MM.1S (cell line): ENCODE measurements at regions not wholly inside any gene's neighbourhood (a gene's known extent, or its start where the extent isn't known, plus 50 kb on each side); places are given as distances from the start of the nearest gene placed in this dataset.

Experiments used
- DNase-seq: peaks from one replicate; pipeline ENCODE4 v3.0.0-alpha.2; 2015
- H2AFZ ChIP-seq: fragments of 300-600 bp; sonication (generic); 2 replicates; pipeline ENCODE4 v1.6.0; 2016; ENCODE audit warnings: antibody characterized with exemption, low read length
- H3F3A ChIP-seq: fragments of 300-600 bp; sonication (generic); 2 replicates; pipeline ENCODE4 v1.6.1; 2016; ENCODE audit warnings: mild to moderate bottlenecking, antibody characterized with exemption, low read length, moderate library complexity, mixed read lengths; ENCODE audit not compliant: insufficient read depth
- H3K27ac ChIP-seq: fragments of 300-600 bp; sonication (generic); 2 replicates; pipeline ENCODE4 v1.5.1; 2016; ENCODE audit warnings: mild to moderate bottlenecking, low read length
- H3K27me3 ChIP-seq: fragments of 300-600 bp; sonication (generic); replicated peaks from 2 replicates; pipeline ENCODE4 v1.6.0; 2016; ENCODE audit warnings: low read length; ENCODE audit not compliant: insufficient read depth
- H3K36me3 ChIP-seq: fragments of 300-600 bp; sonication (generic); replicated peaks from 2 replicates; pipeline ENCODE4 v1.6.1; 2016; ENCODE audit warnings: mild to moderate bottlenecking, low read length, mixed read lengths; ENCODE audit not compliant: insufficient read depth
- H3K4me1 ChIP-seq: fragments of 300-600 bp; sonication (generic); 2 replicates; pipeline ENCODE4 v1.6.1; 2016; ENCODE audit warnings: low read length, mixed read lengths
- H3K4me2 ChIP-seq: fragments of 300-600 bp; sonication (generic); 2 replicates; pipeline ENCODE4 v1.6.0; 2016; ENCODE audit warnings: low read depth, low read length
- H3K4me3 ChIP-seq: fragments of 300-600 bp; sonication (generic); 2 replicates; pipeline ENCODE4 v1.5.1; 2016; ENCODE audit warnings: low read length, mixed read lengths
- H3K79me2 ChIP-seq: fragments of 300-600 bp; sonication (generic); 2 replicates; pipeline ENCODE4 v1.6.1; 2016; ENCODE audit warnings: mixed run types, low read length, mixed read lengths
- H3K9ac ChIP-seq: fragments of 300-600 bp; sonication (generic); 2 replicates; pipeline ENCODE4 v1.6.1; 2016; ENCODE audit warnings: low read length, mixed read lengths
- H3K9me2 ChIP-seq: fragments of 300-600 bp; sonication (generic); replicated peaks from 2 replicates; pipeline ENCODE4 v1.6.1; 2016; ENCODE audit warnings: mild to moderate bottlenecking, low read length, mixed read lengths; ENCODE audit not compliant: insufficient read depth
- H3K9me3 ChIP-seq: fragments of 300-600 bp; sonication (generic); replicated peaks from 2 replicates; pipeline ENCODE4 v1.6.1; 2016; ENCODE audit warnings: mild to moderate bottlenecking, low read length, mixed read lengths; ENCODE audit not compliant: insufficient read depth
- H4K20me1 ChIP-seq: fragments of 300-600 bp; sonication (generic); 2 replicates; pipeline ENCODE4 v1.6.1; 2016; ENCODE audit warnings: mild to moderate bottlenecking, low read length, moderate library complexity, mixed read lengths; ENCODE audit not compliant: insufficient read depth
- EZH2 ChIP-seq: fragments of 300-600 bp; sonication (generic); optimal IDR thresholded peaks from 2 replicates; pipeline ENCODE3; 2017; ENCODE audit warnings: low read depth, mild to moderate bottlenecking, antibody characterized with exemption, low read length, mixed read lengths
- EZH2phosphoT487 ChIP-seq: fragments of 300-600 bp; sonication (generic); IDR thresholded peaks from 2 replicates; pipeline ENCODE4 v1.6.1; 2018; ENCODE audit warnings: antibody characterized with exemption, low read length
- TF ChIP-seq, protein P1 (sequence below): fragments of 300-600 bp; sonication (generic); IDR thresholded peaks from 2 replicates; pipeline ENCODE4 v1.5.1; 2016; ENCODE audit warnings: antibody characterized with exemption, low read length, mixed read lengths

DNA sequence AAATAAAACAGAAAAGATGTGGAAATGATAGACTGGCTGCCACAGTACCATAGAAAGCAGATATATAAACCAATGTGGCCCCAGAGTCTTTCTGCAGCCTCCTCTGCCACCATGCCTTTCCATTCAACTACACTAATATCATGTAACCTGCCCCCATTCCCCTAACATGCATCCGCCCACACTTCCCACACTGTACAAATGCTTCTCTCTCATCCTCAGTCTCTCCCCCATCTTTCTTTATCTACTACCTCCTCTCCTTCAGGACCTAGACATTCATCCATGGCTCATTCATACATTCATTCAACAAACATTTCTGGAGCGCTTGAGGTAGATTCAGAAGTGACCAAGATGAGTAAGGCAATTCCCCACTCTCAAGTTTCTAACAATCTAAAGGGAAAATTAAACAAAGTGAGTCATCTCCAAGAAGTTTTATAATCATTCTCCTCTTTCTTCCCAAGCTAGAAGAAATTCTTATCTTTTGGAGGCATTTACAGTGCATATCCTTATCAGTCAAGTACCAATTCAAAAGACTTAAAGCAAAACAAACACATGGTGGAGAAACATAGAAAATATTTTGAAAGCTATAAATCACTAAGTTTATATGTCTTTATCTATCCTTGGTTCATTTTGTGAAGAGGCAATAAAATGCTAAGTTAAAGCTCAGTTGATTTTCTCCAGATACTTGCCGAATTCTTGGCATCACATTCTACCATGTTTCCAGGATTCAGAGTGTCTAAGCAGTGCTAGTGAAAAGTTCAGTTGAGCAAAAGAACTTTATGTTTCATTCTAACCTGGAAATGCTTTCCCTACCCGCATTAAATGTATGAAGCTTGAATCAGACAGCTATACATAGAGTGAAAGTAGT, 70.5 kb upstream of the FRMD6 start:
- Histone ChIP-seq H2AFZ (no peak overlapping the region), H3K79me2 (no peaks in the 10 kb centered on the region), H3K36me3 (no peaks in the 10 kb centered on the region), H3K9me2 (no peaks in the 10 kb centered on the region), H3K9ac (no peak overlapping the region), H3K27me3 (no peaks in the 10 kb centered on the region), H3K27ac (no peak overlapping the region), H3K4me1 (0 out of 2 replicates have a peak, but pooled peaks cover 4% of the 10 kb centered on the region), H3K9me3 (no peaks in the 10 kb centered on the region), H3F3A (no peaks in the 10 kb centered on the region), H3K4me2 (no peak overlapping the region), H3K4me3 (no peak overlapping the region), H4K20me1 (no peaks in the 10 kb centered on the region)
- DNase-seq: no peak
- TF ChIP-seq, protein P1, sequence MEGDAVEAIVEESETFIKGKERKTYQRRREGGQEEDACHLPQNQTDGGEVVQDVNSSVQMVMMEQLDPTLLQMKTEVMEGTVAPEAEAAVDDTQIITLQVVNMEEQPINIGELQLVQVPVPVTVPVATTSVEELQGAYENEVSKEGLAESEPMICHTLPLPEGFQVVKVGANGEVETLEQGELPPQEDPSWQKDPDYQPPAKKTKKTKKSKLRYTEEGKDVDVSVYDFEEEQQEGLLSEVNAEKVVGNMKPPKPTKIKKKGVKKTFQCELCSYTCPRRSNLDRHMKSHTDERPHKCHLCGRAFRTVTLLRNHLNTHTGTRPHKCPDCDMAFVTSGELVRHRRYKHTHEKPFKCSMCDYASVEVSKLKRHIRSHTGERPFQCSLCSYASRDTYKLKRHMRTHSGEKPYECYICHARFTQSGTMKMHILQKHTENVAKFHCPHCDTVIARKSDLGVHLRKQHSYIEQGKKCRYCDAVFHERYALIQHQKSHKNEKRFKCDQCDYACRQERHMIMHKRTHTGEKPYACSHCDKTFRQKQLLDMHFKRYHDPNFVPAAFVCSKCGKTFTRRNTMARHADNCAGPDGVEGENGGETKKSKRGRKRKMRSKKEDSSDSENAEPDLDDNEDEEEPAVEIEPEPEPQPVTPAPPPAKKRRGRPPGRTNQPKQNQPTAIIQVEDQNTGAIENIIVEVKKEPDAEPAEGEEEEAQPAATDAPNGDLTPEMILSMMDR: no peak
- TF ChIP-seq EZH2 (no peak), EZH2phosphoT487 (no peak)

GRCh38 chr14:51582437-51582836, 69.3 kb upstream of the FRMD6 start:
- Histone ChIP-seq H3K9me2 (no peaks in the 10 kb centered on the region), H3K27me3 (no peaks in the 10 kb centered on the region), H3K27ac (no peak overlapping the region), H3K4me1 (0 out of 2 replicates have a peak, but pooled peaks cover 4% of the 10 kb centered on the region), H3K4me2 (no peak overlapping the region), H2AFZ (no peak overlapping the region), H3K4me3 (no peak overlapping the region), H3F3A (no peaks in the 10 kb centered on the region), H4K20me1 (no peaks in the 10 kb centered on the region), H3K79me2 (no peaks in the 10 kb centered on the region), H3K9ac (no peak overlapping the region), H3K36me3 (no peaks in the 10 kb centered on the region), H3K9me3 (no peaks in the 10 kb centered on the region)
- TF ChIP-seq EZH2: no peak
- TF ChIP-seq, protein P1: no peak
- no peak for TF ChIP-seq EZH2phosphoT487
- no peak for DNase-seq

- Histone ChIP-seq H3F3A (no peaks in the 10 kb centered on the region), H3K4me2 (no peak overlapping the region), H3K9ac (no peak overlapping the region), H3K27ac (no peak overlapping the region), H3K4me3 (no peak overlapping the region), H2AFZ (no peak overlapping the region), H3K27me3 (no peaks in the 10 kb centered on the region), H3K36me3 (no peaks in the 10 kb centered on the region), H3K9me2 (no peaks in the 10 kb centered on the region), H3K9me3 (no peaks in the 10 kb centered on the region), H3K4me1 (no peaks in the 10 kb centered on the region), H3K79me2 (no peaks in the 10 kb centered on the region), H4K20me1 (no peaks in the 10 kb centered on the region)
- no peak for DNase-seq
- TF ChIP-seq, protein P1: no peak
- TF ChIP-seq EZH2phosphoT487: no peak
- no peak for TF ChIP-seq EZH2
These were observed 66.7 kb upstream of the FRMD6 start for GRCh38 chr14:51585055-51585454.
